GM19035 (cell line): ENCODE measurements at regions not wholly inside any gene's neighbourhood (a gene's known extent, or its start where the extent isn't known, plus 50 kb on each side); places are given as distances from the start of the nearest gene placed in this dataset.

Experiments used
- ATAC-seq: cut with Tn5 transposase; IDR thresholded peaks from one replicate; pipeline ENCODE4 v1.9.1; 2021; ENCODE audit not compliant: unreplicated experiment

DNA sequence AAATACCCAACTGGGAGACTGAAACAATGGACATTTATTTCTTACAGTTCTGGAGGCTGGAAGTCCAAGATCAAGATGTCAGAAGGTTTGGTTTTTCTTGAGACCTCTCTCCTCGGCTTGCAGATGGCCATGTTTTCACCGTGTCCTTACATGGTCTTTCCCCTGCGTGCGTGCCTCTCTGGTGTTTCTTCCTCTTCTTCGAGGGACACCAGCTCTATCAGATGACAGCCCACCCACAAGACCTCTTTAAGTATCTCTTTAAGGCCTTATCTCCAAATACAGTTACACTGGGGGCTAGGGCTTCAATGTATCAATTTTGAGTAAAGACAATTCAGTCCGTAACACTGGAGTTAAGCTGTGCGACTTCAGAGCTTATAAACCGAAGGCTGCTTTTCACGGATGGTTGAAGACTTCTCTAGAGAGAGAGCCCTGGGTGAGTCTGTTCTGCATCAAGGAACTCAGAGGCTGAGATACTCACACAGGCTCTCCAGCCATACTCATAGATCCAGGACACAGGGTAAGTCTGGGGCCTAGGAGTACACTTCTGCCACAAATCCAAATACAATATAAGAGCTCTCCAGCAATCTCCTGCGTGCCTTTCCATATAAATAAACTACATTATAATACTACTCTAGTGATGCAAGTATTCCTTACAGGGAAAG is 339.9 kb upstream of the PKDCC start:
- no peak for ATAC-seq

DNA sequence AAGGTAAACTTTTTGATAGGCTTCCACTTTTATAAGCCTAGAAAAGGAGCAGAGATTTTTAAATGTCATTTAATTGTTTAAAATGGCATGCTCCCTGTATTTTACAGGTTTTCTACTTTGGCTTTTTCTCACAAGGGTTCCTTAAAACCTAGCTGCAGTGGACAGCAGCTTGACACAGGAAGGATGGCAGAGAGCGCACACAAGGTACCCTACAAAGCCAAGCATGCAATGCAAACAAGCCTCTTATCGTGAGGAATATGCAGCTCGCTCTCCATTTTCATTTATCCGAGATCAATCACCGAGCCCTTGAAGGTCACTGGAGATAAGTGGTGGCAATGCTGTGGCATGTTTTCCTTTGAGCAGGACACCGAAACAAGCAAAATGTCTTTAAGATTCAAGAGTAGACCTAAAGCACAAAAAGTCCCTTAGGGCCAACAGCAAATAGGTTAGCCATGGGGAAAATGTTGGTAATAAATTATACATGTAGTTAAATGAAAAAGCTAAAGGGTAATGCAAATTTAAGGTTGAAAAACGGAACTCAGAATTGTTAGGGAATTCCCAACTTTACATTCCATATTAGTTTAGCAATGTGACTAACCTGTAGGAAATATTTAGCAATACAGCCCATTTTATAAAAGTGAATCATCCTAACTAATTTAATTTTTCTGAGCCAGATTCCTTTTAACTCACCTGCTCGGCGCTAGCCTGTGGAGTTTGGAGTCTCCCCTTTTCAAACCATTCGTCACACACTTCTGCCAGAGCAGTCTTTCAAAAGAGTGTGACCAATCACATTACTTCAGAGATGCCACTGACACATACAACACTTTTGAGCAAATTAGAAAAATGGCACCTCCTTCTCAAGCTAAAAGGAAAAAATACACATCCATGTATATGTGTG is 337.9 kb upstream of the PKDCC start:
- peak; percentile 44 for ATAC-seq

GRCh38 chr2:41710944-41711343 is 336.9 kb upstream of the PKDCC start:
- ATAC-seq = no peak

GRCh38 chr2:41711736-41712135 is 336.1 kb upstream of the PKDCC start:
- ATAC-seq = no peak

- no peak for ATAC-seq
Observed at GRCh38 chr2:41716497-41716896, 331.3 kb upstream of the PKDCC start.

- no peak for ATAC-seq
Observed at GRCh38 chr2:41717839-41718238, 330.0 kb upstream of the PKDCC start.

GRCh38 chr2:41718705-41719104 is 329.1 kb upstream of the PKDCC start:
- no peak for ATAC-seq

- no peak for ATAC-seq
Observed at GRCh38 chr2:41719756-41720155, 328.1 kb upstream of the PKDCC start.

DNA sequence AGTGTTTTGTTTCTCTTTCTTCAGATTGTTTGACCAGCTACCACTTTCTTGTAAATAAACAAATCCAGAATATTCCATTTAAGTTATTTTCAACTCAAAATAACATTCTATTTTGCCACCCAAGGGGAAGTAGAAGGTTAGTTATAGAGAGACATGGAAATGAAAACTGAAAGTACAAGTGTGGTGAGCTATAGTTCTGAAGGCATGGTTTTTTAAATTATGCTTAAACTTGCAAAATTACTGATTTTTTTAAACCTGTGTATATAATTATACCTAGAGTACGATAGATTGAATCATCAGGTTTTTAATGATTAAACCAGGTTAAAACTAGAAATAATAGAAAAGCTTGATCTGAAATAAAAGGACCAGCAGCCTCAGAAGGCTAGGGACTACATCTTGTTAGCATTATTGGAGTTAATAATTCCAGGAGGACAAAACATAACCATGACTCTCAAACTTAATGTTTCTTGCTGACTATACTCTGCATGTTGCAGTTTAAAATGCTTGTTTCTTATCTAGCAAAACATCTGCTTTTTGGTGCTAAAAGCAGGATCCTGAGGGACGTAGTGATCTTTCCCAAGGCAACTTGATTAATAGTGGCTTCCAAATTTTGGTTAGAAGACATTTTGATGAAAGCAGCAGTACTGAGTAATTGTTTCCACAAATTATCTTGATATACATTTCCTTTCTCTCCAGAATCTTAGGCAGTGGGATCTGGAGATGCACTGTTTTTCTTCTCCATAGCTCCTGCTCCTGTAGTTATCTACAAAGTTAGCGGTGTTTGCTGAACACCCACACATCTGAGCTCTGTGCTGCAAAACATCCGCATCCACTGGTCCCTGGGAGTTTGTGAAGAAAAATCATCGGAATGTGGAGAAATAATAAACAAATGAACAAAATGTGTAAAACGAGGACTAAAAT is 327.2 kb upstream of the PKDCC start:
- ATAC-seq = peak; percentile 44

- ATAC-seq = no peak
Observed at GRCh38 chr2:41722668-41723369, 325.0 kb upstream of the PKDCC start.

GRCh38 chr2:41723526-41723925 is 324.3 kb upstream of the PKDCC start:
- no peak for ATAC-seq

- ATAC-seq = no peak
Observed at GRCh38 chr2:41724465-41724864, 323.4 kb upstream of the PKDCC start.

DNA sequence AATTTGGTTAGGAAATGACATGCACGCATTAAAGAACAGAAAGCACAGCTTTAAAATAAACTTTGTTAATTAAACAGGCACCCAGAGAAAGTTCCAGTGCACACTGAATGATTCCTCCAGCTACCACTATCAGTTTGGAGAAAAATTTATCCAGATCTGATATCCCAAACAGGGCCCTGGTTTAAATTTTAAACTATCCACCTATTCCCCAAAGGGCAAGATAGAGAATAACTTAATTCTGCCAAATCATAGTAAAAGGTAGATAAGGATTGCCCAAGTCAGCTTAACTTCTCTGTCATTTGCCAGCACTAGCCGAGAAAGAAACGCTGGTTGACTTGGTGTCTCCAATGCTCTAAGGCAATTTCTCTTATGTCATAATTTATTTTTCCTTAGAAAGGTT is 321.9 kb upstream of the PKDCC start:
- no peak for ATAC-seq

- no peak for ATAC-seq
Observed at GRCh38 chr2:41726364-41726763, 321.5 kb upstream of the PKDCC start.

DNA sequence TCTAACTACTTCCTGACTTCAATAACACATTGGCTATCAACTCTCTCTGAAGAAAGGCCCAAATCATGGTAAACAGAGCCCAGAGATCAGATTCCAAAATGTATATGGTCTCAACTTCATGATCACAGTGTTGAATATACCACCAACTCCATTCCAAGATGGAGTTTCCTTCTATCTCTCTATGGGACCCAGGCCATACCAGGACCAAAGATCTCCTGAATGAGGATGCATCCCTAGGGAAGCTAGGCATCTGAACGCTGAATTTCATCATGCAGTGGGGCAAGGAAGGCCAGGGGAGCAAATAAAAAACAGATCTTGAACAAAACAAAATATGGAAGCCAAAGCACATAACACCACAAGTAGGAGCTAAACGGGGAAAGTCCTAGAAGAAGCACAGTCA is 320.7 kb upstream of the PKDCC start:
- ATAC-seq = no peak

- no peak for ATAC-seq
Observed at GRCh38 chr2:41727711-41728110, 320.1 kb upstream of the PKDCC start.

DNA sequence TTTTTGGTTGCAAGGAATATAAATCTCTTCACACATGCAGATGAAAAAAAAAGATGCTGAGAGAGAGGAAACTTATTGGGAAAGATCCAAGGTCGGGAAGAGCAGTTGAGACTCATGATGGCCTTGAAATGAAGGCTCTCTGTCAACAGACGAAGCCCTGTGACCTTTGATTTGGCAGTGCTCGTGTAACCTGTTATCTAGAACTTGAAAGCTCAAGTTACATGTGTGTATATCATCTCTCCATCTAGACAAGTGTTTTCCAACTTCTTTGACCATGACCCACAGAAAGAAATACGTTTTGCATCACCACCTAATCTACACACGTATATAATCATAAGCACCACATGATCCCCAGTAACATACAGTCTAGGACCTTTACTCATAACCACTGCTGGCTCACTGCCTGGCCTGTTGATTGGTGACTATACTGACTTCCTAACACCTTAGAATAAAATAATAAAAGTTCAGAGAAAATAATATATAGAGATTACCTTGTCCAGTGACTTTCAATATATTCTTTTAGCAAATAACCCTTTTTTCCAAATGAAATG is 319.0 kb upstream of the PKDCC start:
- no peak for ATAC-seq

- no peak for ATAC-seq
Observed at GRCh38 chr2:41729800-41730364, 317.9 kb upstream of the PKDCC start.

DNA sequence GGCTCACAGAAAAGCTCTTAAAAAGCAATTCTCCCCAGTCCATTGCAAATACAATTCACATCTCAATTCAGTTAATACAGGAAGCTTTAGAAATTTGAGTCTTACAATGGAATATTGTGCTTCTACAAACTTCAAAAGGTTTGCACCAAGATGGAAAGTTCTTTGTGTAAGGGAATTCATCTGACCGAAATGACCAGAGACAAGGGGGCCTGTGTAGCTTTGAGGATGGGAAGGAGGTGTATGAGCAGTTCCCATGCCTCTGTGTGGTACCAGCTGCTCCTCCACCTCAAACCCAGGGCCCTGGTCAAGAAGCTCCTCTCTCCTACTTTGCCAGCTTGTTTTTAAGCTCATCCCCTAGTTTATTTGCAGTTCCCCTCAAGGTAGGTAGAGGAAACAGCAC is 312.8 kb upstream of the PKDCC start:
- ATAC-seq = no peak

DNA sequence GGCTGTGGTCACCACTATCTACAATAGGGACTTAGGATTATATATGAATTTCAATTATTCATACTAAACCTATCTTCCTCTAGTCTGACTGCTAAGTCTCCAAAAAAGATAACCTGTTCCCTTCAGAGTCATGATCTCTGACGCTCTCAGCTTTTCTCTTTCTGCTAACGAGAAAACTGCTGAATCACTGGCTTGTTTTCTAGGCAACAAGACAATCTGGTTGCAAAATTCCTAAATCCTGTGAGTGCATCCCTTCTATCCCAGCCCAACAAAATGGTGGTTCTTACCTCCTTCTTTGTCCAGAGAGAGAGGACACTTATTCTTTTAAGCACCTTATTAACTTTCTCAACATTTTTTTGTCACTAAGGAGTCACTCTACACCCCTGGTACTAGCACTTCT is 312.3 kb upstream of the PKDCC start:
- ATAC-seq = no peak
